Nephron (organoid): ENCODE measurements at regions not wholly inside any gene's neighbourhood (a gene's known extent, or its start where the extent isn't known, plus 50 kb on each side); places are given as distances from the start of the nearest gene placed in this dataset.

Experiments
- H3K27ac Mint-ChIP-seq, 3 experiments: 2 replicates each; pipeline ENCODE4 v1.8.0; 2020; ENCODE audit warnings: mixed read lengths in 3 of 3, mild to moderate bottlenecking in 2 of 3, moderate library complexity in 1 of 3
- H3K27me3 Mint-ChIP-seq: 2 replicates; pipeline ENCODE4 v1.8.0; 2021; ENCODE audit warnings: low read depth, mild to moderate bottlenecking, moderate library complexity, mixed read lengths
- H3K36me3 Mint-ChIP-seq: 2 replicates; pipeline ENCODE4 v1.8.0; 2020; ENCODE audit warnings: low read depth, mixed read lengths
- H3K4me1 Mint-ChIP-seq: 2 replicates; pipeline ENCODE4 v1.8.0; 2020; ENCODE audit warnings: mixed read lengths
- H3K4me3 Mint-ChIP-seq, 3 experiments: 2 replicates each; pipeline ENCODE4 v1.8.0; 2020; ENCODE audit warnings: mild to moderate bottlenecking in 3 of 3, mixed read lengths in 3 of 3, moderate library complexity in 2 of 3
- H3K9me3 Mint-ChIP-seq: 2 replicates; pipeline ENCODE4 v1.8.0; 2020; ENCODE audit warnings: mixed read lengths
- TF ChIP-seq, protein P1 (sequence below), 3 experiments: fragments of 200-600 bp; sonication (generic); IDR thresholded peaks; one replicate each; pipeline ENCODE4 v1.5.0; 2021; ENCODE audit warnings: antibody characterized with exemption in 3 of 3; ENCODE audit not compliant: unreplicated experiment in 3 of 3

DNA sequence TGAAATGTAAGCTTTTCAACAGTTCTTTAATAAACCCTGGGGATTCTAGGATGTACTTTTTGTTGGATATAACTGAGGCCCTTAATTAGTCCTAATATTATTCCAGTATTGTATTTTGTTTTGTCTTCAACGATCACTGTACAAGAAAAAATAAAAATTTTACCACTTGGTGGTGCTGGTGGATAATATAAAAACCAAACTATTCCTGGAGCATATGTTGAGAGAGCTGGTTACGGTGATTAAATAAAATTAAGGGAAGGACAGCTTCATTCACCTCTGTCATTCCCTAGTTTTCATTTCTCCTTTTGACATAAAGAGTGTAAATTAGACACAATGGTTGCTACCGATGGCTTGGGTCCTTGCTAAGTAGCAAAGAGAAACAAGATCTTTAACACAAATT, 598.6 kb upstream of the PCDH20 start:
- Mint-ChIP-seq H3K36me3 (no peaks in the 10 kb centered on the region), H3K4me1 (no peaks in the 10 kb centered on the region), H3K9me3 (no peaks in the 10 kb centered on the region), H3K4me3 (peak overlapping the region in 2 of 3 experiments; percentile 16 to 48), H3K27me3 (no peaks in the 10 kb centered on the region), H3K27ac (no peak overlapping the region)
- TF ChIP-seq, protein P1, sequence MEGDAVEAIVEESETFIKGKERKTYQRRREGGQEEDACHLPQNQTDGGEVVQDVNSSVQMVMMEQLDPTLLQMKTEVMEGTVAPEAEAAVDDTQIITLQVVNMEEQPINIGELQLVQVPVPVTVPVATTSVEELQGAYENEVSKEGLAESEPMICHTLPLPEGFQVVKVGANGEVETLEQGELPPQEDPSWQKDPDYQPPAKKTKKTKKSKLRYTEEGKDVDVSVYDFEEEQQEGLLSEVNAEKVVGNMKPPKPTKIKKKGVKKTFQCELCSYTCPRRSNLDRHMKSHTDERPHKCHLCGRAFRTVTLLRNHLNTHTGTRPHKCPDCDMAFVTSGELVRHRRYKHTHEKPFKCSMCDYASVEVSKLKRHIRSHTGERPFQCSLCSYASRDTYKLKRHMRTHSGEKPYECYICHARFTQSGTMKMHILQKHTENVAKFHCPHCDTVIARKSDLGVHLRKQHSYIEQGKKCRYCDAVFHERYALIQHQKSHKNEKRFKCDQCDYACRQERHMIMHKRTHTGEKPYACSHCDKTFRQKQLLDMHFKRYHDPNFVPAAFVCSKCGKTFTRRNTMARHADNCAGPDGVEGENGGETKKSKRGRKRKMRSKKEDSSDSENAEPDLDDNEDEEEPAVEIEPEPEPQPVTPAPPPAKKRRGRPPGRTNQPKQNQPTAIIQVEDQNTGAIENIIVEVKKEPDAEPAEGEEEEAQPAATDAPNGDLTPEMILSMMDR (IDR thresholded peaks at IDR 0.05; ENCODE audit: unreplicated experiment in 3 of 3), result peak; percentile 43 to 66 (median 47)

GRCh38 chr13:62003452-62003851, 587.8 kb upstream of the PCDH20 start:
- H3K4me3 Mint-ChIP-seq, result no peak overlapping the region
- TF ChIP-seq, protein P1 (IDR thresholded peaks at IDR 0.05; ENCODE audit: unreplicated experiment in 3 of 3), result no peak
- no peaks in the 10 kb centered on the region for H3K9me3 Mint-ChIP-seq
- H3K36me3 Mint-ChIP-seq, result no peaks in the 10 kb centered on the region
- H3K27ac Mint-ChIP-seq, result no peak overlapping the region
- H3K27me3 Mint-ChIP-seq, result no peaks in the 10 kb centered on the region
- H3K4me1 Mint-ChIP-seq, result no peaks in the 10 kb centered on the region

DNA sequence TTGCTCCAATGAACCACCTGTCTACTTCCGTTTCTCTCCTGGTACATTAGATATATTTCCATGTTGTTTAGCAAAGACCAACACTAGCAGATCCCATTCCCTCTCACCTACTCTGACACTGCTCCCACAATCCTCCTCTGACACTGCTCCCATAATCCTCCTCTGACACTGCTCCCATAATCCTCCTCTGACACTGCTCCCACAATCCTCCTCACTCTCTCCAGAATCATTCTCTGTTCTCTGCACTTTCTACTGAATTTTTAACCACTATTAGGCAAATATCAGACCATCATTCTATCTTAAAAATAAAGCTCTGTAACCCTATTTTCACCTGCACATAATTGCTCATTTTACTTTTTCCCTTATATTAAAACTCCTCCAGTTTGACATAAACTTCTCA, 578.5 kb upstream of the PCDH20 start:
- no peak overlapping the region for H3K27ac Mint-ChIP-seq
- TF ChIP-seq, protein P1 (IDR thresholded peaks at IDR 0.05; ENCODE audit: unreplicated experiment in 3 of 3), result no peak
- no peaks in the 10 kb centered on the region for H3K36me3 Mint-ChIP-seq
- no peaks in the 10 kb centered on the region for H3K9me3 Mint-ChIP-seq
- H3K4me3 Mint-ChIP-seq, result no peak overlapping the region
- no peaks in the 10 kb centered on the region for H3K27me3 Mint-ChIP-seq
- H3K4me1 Mint-ChIP-seq, result no peaks in the 10 kb centered on the region

DNA sequence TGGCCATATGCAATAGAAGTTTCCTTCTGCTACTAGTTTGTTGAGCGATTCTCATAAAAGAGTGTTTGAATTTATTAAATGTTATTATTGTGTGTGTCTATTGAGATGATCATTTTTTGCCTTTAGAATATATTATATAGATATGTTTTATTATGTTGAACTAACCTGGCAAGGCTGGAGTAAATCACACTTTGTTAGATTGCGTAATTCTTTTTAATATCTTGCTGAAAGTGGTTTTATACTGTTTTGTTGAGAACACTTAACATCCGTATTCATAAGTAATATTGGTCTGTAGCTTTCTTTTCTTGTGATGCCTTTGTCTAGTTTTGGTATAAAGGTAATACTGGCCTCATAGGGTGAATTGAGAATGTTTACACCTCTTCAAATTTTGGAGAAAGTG, 574.3 kb upstream of the PCDH20 start:
- Mint-ChIP-seq H3K27me3 (no peaks in the 10 kb centered on the region), H3K9me3 (no peaks in the 10 kb centered on the region), H3K36me3 (no peaks in the 10 kb centered on the region), H3K27ac (no peak overlapping the region), H3K4me1 (no peaks in the 10 kb centered on the region), H3K4me3 (no peak overlapping the region)
- TF ChIP-seq, protein P1 (IDR thresholded peaks at IDR 0.05; ENCODE audit: unreplicated experiment in 3 of 3), result no peak

- H3K9me3 Mint-ChIP-seq, result no peaks in the 10 kb centered on the region
- TF ChIP-seq, protein P1 (IDR thresholded peaks at IDR 0.05; ENCODE audit: unreplicated experiment in 3 of 3), result no peak
- H3K27me3 Mint-ChIP-seq, result no peaks in the 10 kb centered on the region
- H3K4me3 Mint-ChIP-seq, result no peak overlapping the region
- H3K36me3 Mint-ChIP-seq, result no peaks in the 10 kb centered on the region
- no peaks in the 10 kb centered on the region for H3K4me1 Mint-ChIP-seq
- peak overlapping the region in 1 of 3 experiments; percentile 30 for H3K27ac Mint-ChIP-seq
Observed at GRCh38 chr13:61988810-61989209, 573.2 kb upstream of the PCDH20 start.

GRCh38 chr13:61975001-61975400, 559.4 kb upstream of the PCDH20 start:
- TF ChIP-seq, protein P1 (IDR thresholded peaks at IDR 0.05; ENCODE audit: unreplicated experiment in 3 of 3), result no peak
- Mint-ChIP-seq H3K36me3 (no peaks in the 10 kb centered on the region), H3K9me3 (no peaks in the 10 kb centered on the region), H3K4me1 (no peaks in the 10 kb centered on the region), H3K27ac (no peak overlapping the region), H3K4me3 (no peak overlapping the region), H3K27me3 (peaks cover 3% of the 10 kb centered on the region)
